NOMO-1 treated with DMSO at 0.1 percent for 48 hours (cell line): ENCODE measurements at regions not wholly inside any gene's neighbourhood (a gene's known extent, or its start where the extent isn't known, plus 50 kb on each side); places are given as distances from the start of the nearest gene placed in this dataset.

Source experiments
- DNase-seq: peaks from one replicate; lab custom pipeline; 2025; ENCODE audit not compliant: unreplicated experiment; lab: John Stamatoyannopoulos, UW

DNA sequence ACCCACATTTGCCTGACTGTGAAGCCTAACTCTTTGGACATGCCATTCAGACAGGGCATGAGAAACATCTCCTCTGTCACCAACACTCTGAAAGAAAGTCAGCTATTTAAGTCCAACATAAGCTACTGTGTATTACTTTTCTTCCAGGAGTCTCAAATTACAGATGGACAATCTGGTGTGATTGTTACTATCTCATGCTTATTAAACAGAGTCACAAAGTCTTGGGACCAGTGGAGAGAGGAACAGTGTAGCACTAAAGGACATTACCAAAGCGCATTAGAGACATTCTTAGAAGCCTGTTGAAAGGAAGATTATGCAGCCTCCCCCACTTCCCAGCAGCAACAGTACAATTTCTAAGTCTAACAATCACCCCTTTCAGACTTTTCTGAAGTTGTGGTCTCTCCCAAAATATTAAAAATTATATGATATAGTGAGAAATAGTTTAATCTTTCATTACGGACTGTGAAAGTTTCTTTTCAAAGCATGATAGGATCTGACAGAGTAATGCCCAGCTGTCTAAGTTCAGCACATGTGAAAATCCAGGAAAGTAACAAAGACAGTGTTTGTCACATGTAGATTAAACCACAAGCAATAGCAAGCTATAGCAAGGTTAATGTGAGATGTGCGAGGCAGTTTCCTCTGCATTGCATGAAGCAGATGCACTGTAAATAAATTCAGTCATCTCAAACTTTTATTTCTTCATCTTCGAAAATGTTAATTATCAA lies 280.9 kb upstream of the FZD8 start:
- DNase-seq, result no peak

DNA sequence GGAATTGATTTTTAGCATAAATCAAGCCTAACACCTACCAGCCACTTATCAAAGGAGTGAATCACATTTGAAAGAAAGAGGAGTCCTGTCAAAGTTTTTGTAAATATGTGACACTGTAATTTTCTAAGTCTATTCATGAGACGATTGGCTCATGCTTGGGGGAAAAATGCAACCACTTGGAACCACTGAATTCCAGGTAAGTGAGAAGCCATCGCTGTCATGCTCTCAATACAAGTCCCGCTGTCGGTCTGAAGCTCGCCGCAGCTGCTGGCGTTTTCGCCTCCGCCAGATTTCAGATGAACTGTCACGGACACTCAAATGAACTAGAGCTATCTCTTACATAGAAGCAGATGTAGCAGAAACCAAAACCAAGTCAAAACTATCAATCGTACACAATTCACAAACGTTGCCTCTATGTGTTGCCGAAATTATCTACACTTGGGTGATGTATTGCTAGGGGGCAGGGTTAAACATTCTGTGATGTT lies 279.8 kb upstream of the FZD8 start:
- no peak for DNase-seq

DNA sequence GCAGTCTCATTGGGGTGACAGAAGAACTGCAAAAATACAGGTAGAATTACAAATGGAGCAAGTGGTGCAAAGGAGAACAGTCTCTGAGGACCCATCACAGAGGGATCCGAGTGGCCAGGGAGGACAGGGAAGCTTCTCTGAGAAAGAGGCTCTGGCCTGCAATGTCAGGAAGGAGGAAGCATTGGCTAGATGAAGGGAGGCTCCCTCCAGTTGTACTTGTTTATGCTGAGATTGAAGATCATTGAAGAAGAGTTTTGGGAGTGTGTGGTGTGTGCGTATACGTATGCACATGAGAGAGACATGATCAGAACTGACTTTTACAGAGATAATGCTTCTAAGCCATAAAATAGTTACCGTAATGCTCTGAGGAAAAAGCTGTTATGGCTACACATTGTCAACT lies 274.7 kb upstream of the FZD8 start:
- DNase-seq, result no peak

DNA sequence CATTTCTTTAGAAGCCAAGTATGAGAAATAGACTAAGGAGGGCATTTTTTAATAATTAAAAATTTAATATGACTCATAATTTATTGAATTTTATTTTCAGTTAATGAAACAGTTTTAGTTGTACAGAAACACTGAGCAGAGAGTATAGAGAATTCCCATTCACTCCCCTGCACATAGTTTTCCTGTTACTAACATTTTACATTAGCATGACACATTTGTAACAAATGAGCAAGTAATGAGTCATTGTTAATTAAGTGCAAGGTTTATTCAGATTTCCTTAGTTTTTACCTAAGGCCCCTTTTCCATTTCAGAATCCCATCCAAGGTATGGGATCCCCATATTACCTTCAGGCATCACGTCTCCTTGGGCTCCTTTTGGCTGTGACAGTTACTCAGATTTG lies 271.5 kb upstream of the FZD8 start:
- no peak for DNase-seq

DNA sequence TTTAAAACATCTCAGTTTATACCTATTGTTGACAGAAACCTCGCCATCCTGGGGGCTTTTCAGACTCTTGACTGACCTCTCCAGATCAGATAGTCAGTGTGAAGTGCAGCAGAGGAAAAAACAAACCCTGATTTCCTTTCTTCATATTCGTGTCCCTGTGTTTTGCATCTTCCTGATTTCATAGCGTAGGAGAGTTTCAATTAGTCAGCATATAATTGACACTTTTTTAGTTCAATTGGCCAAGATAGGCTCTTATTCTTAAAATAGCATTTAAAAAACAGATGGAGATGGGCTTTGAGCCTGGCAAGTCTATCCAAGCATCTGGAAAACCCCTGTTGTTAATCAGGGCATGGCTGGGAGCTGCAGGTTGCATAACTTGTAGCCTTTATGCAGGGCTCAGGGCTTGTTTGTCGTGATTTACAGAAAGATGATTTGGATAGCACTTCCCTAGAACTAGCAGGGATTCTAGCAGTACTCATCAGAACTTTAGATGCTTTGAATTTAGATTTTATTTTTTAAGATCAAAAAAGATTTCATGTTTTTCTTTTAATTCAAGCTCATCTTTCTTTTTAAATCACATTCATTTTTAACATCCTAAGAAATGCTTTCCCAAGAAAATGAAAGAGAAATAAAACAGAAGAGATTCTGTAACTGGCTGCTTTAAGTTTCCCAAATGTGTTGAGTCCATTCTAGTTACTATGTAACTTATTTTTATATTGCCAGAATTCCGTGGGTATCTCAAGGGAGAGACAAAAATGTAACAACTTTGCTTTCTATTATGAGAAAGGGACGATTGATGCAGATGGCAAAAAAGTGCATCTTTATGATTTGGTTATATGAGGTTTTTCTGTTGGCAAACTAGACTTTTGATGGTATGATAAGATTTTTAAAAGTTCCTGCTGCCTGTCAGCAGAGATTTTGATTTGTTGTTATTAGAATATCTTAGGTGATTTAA lies 270.8 kb upstream of the FZD8 start:
- no peak for DNase-seq

DNA sequence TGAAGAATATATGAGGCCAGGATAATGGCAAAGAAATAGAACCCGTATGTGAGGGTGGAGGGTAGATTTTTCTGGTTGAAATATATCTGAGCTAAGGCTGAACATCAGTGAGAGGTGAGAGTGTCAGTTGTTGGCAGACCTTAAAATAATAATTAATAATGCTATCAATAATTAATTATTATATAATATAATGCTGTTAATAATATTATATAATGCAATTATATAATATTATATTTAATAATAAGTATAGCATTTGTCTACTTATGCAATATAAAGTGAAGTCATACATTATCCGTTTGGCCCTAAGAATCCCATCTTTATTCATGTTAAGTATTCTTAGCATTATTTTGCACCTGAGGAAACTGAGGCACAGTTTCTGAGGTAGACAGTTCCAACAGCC lies 269.9 kb upstream of the FZD8 start:
- no peak for DNase-seq

DNA sequence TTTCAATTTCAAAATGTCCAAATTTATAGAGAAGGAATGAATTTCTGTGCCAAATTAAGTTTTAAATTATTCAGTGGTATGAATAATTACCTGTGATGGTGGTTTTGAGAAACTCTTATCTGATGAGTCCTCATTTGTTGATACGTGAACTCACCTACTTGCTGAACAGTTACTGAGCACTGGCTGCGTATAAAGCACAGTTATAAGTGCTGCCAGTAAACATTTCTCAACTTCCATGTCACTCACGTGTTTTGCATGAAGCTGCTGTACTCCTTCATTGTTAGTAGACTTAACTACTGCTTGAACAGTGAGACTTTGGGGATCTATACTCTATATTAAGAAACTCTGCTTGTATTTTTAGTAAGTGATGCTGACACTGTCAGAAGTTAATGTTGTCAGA lies 269.1 kb upstream of the FZD8 start:
- DNase-seq, result no peak

DNA sequence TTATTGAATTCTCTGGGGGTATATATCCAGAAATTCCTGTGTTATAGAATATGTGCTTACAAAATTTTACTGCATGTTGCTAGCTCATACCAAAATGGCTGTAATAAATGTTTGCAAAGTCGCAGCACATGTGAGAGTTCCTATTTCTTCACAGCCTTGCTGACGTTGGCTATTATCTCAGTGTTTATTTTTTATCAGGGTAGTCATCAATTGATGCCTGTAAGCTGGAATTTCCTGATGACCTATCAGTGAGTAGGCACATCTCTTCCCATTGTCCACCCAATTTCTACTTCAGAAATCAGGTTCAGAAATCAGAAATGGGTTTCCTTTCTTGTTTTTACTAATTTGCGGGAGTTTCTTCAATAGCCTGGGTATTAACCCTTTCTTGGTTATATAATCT lies 268.1 kb upstream of the FZD8 start:
- DNase-seq, result no peak

DNA sequence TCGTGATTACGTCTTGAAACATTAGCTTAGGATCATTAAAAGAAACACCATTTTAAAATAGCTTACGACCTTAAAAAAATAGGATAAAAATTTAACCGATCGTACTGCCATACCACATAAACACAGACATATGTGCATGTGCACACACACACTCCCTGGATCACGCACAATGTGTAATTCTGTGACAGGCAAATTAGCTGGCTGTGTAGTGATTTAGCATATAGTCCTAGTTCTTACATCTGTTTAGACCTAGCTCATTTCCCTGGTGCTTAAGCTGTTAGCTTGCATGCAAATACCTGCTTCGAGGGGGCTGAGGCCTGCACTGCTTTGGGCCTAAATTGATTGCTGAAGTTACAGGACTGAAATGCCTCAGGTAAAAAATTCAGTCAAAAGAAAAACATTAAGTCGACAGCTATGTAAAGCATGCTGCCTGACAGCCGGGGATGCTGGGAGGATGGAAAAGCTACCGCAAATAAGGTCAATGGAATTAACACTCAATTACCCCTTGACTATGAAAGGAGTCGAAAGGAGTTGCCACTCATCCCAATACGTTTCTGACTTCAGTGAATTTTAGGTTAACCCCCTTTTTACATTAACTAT lies 267.1 kb upstream of the FZD8 start:
- no peak for DNase-seq

DNA sequence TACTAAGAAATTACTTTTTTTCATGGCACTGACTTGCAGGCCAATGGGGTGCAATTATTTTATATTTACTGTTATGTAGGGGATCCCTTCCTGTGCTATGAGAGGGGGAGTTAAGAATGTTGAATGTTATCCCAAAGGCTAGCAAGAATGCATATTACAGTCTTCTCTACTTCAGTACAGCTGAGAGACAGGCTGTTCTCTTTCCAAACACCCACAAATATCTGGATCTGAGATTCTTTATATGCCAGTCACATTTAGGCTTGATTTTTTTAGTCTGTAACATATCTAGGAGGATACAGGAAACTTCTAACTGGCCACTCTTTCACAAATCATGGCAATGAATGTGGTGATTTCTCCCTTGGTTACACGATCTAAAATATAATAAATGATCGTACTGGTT lies 266.4 kb upstream of the FZD8 start:
- DNase-seq, result no peak

DNA sequence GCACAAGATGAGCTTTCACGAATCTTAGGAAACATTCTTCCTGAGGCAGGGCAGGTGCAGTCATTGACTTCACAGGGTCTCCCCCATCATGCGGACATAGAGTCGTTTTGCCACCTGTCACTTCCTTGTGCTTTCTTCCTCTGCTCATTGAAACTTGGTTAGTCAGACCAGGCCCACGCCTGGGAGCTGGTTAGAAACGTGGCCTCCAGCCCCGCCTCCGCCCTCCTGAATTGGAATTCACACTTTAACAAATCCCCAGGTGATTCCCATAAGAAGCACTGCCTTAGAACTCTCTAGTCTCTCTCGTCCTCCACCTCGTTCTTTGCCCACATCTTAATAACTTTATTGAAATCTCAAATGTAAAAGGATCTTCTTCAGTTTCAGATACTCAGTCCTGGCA lies 265.5 kb upstream of the FZD8 start:
- DNase-seq, result no peak

DNA sequence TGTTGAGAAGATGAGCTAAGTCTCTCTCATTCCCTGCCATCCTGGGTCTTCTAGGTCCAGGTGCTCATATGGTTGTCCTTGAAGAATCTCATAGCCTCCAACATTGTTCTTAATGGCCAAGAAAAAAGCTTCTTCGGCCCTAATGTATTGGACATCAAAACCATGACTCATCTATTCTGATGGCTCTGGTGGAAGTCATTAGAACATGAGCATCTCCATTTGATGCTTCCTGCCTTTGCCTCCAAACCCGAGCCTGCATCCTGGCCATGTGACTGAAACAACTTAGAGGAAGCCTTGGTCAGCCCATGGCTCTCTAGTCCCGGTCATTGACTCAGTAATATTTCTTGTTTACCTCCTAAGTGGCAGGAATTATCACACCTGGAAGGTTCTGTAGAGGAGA lies 264.1 kb upstream of the FZD8 start:
- DNase-seq, result no peak

DNA sequence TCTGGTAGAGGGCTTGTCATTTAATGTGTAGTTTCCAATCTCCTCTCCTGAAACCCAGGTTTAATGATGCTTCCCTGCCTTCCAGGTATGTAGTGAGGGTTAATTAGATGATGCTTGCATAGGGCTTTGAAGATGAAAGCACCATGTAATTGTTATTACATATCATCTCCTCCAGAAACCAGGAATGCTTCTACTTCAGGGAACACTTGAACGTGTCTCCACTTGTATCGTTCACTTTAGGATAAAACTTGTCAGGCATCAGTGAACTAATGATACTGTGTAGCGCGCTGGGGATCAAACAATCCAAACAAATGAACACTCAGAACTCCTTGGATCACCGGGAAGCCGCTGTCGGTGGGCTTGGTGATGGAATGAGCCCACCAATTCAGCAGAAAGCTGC lies 260.9 kb upstream of the FZD8 start:
- no peak for DNase-seq

DNA sequence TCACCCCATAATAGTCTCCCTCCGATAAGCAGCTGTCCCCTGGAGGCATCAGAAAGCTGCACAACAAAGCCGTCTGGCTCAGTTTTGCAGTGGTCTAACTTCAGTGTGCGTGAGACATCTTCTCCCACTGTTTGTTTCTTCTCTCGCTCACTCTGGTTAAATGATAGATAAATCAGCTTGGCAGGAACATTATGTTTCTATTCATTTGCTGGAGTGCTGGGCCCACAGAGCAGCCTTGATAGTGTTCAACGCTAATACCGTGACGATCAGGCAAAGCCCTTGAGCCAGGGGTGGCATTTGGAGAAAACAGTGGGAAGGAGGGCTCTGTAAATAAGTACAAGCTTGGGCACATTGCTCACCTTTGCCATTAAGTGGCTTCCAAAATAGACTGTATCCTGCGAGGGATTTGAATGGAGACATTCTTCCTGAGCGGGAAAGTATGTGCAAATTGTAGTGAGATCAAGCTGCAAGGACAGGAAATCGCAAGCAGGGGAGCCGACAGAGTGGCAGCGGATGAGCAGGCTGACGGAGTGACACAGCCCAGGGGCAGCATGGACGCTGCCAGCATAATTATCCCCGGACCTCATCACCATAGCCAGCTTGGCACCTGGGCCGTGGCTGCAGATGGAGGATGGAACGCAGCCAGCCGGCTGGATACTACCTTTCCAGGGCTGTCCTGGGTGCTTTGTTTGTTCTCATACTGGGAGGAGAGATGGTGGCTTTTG lies 256.8 kb upstream of the FZD8 start:
- DNase-seq, result no peak

DNA sequence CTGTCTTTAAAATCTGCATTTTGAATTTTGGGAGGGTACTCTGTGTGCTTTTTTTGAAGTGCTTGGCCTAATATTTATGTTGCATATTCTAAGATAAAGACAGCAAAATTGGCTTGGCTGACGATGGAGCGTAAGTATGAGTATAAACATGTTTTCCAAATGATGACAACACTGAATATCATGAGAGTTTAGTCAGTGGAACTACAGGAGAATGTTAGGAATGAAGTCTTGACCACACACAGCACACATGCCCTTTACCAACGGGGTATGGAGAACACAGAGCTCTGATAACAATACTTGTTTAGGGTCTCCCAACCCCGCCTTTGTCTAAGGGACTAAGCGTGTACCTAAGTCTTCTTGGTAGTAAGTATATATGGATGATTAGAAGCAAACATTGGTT lies 253.9 kb upstream of the FZD8 start:
- DNase-seq, result no peak

DNA sequence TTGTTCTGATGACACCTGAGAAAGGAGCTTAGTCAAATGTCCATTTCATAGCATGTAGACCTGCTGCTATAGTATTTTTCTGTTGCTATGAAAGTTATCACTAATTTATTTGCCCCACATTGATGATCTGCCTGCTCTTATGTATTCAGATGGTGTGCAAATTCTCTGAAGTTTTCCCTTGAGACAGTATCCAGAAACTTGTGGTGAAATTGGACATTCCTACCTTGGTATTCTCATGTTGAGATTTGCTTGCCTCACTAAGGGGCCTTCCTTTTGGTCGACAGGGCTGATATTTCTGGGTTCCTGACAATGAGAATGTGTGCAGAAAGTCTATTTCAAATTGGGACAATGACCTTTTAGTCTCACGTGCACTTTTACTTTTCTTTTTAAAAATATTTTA lies 253.2 kb upstream of the FZD8 start:
- DNase-seq, result no peak

DNA sequence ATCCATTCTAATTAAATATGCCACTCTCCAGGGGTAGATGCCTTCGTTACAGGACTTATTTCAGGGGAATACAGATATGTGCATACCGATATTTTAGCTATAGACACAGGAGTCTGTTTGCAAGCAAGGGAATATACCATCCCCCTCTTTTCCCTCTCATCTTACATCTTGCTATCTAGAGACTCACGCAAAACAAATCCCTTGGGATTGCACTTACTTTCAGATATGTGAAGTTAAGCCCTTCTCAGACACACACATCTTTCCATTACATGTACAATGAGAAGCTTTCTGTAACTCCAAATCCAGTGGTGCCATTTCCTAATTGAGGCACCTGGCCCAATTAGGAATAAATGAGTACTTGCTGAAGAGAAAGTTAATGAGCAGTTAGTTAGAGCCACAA lies 250.4 kb upstream of the FZD8 start:
- no peak for DNase-seq

DNA sequence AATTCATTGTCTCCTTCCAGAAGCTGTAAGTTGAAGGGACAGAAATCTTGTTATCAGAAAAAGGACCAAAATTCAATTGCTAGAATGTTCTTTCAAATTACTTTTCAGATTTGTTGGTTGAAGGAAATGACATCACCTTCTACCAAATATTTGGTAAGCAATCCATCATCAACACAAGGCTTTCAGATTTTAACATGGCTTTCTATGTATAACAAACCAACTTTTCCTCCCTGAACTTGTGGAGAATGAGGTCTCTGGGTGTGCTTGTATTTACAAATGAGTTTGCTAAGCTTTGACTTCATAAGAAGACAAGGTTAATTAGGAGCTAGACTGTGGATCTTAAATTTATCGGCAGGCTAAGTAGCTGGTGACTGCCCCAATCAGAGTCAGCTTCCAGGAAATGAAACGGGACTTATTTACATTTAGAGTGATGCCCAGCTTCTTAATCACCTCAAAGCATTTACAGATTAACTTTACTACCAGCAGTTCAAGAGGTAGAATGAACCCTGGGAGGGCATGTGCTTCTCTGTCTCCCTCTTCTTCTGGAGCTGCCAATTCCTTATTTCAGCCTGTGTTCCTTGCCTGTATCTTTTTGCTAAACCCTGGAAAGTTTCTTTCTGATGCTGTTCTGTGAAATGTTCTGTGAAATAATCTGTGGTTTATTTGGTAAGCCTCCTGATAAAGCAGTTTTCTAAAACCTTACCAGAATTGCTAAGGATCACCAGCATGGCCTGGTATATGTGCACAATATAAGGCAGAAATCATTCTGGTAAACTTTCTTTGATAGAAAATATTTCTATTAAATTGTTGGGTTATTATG lies 248.8 kb upstream of the FZD8 start:
- DNase-seq, result no peak

DNA sequence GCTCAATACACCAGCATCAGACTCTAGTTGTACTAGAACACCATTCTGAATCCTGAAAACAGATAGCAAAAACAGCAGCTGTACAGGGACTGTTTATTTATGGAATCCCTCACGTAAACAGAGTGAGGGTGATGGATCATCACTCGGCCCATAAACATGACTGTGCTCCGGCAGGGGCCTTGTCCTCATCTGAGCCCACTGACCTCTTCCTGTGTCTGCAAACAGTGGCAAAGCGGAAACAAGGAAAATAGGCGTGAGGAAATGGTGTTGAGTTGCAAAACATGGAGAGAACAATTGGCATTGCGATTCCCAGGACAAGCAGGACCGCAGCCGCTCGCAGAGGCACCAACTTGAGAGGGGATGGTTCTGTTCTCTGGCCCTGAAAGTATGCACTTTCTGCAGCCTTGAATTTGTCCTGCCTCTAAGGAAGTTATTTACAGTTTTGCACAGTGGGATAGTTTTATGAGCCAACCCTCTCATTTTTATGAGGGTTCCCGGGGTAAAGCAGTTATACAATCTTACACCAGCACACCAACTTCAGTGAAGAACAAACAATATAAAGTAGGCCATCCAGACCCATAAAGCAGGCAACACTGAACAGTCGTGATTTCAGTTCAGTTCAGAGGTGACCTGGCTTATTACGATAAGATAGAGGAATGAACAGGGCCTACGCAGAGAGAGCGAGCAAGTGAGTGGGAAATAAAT lies 248.0 kb upstream of the FZD8 start:
- no peak for DNase-seq

DNA sequence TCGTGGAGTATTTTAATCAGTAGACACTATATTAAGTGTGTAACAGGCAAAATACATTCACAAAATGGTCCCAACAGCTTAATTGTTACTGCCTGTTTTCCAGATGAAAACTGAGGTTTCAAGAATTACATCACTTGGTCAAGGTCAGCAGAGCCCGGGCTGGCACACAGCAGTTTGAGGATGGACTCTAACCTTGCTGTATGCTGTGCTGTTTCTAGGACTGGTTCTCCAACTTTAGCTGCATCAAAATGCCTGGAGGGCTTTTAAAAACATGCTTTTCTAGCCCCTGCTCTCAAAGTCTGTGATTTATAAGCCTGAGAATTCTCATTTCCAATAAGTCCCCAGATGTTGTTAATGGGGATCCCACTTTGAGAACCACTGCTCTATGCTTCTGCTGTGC lies 247.1 kb upstream of the FZD8 start:
- DNase-seq, result no peak
